ENCODE measurements at regions not wholly inside any gene's neighbourhood (a gene's known extent, or its start where the extent isn't known, plus 50 kb on each side); places are given as distances from the start of the nearest gene placed in this dataset.

GRCh38 chr13:52975969-52976368 is 52.6 kb upstream of the OLFM4 start:
- no peak for DNase-seq (ENCODE audit: low spot score)
- ATAC-seq = no peak

- no peak for DNase-seq (ENCODE audit: low spot score)
- ATAC-seq = no peak
Measured at GRCh38 chr13:52975161-52975560, 53.5 kb upstream of the OLFM4 start.

- DNase-seq (ENCODE audit: low spot score) (no peak), ATAC-seq (no peak)
Measured at GRCh38 chr13:52974711-52975110, 53.9 kb upstream of the OLFM4 start.

GRCh38 chr13:52969373-52969772 is 59.2 kb upstream of the OLFM4 start:
- ATAC-seq (no peak), DNase-seq (ENCODE audit: low spot score) (no peak)

GRCh38 chr13:52968074-52968700 is 60.4 kb upstream of the OLFM4 start:
- peak; percentile 100 for ATAC-seq
- peak; percentile 71 for DNase-seq (ENCODE audit: low spot score)

- no peak for ATAC-seq
- DNase-seq (ENCODE audit: low spot score) = no peak
Measured at GRCh38 chr13:52961987-52962386, 66.6 kb upstream of the OLFM4 start.

- DNase-seq (ENCODE audit: low spot score) (no peak), ATAC-seq (no peak)
Measured at GRCh38 chr13:52961256-52961910, 67.2 kb upstream of the OLFM4 start.

GRCh38 chr13:52955472-52955874 is 73.1 kb upstream of the OLFM4 start:
- ATAC-seq (no peak), DNase-seq (ENCODE audit: low spot score) (no peak)

- DNase-seq (ENCODE audit: low spot score) = no peak
Measured at GRCh38 chr13:52954838-52955237, 73.8 kb upstream of the OLFM4 start.

GRCh38 chr13:52950436-52950956 is 78.1 kb upstream of the OLFM4 start:
- DNase-seq (ENCODE audit: low spot score) (no peak), ATAC-seq (no peak)

More at GRCh38 chr13:52954838-52955237, 73.8 kb upstream of the OLFM4 start:
- ATAC-seq = no peak

- no peak for ATAC-seq
- DNase-seq (ENCODE audit: low spot score) = no peak
Measured at GRCh38 chr13:52949742-52950141, 78.9 kb upstream of the OLFM4 start.

- DNase-seq (ENCODE audit: low spot score) = no peak
- ATAC-seq = no peak
Measured at GRCh38 chr13:52949044-52949443, 79.6 kb upstream of the OLFM4 start.

- DNase-seq (ENCODE audit: low spot score) = no peak
- ATAC-seq = peak; percentile 40
Measured at GRCh38 chr13:52947921-52948373, 80.7 kb upstream of the OLFM4 start.

- peak; percentile 34 for ATAC-seq
- DNase-seq (ENCODE audit: low spot score) = no peak
Measured at GRCh38 chr13:52945348-52945747, 83.3 kb upstream of the OLFM4 start.

- no peak for DNase-seq (ENCODE audit: low spot score)
- no peak for ATAC-seq
Measured at GRCh38 chr13:52944697-52945096, 83.9 kb upstream of the OLFM4 start.

- no peak for ATAC-seq
- DNase-seq (ENCODE audit: low spot score) = no peak
Measured at GRCh38 chr13:52938065-52938464, 89.6 kb upstream of the PCDH8 start.

GRCh38 chr13:52936806-52937205 is 88.4 kb upstream of the PCDH8 start:
- no peak for ATAC-seq
- no peak for DNase-seq (ENCODE audit: low spot score)

GRCh38 chr13:52934258-52934657 is 85.8 kb upstream of the PCDH8 start:
- ATAC-seq (no peak), DNase-seq (ENCODE audit: low spot score) (no peak)

GRCh38 chr13:52933547-52934210 is 85.2 kb upstream of the PCDH8 start:
- no peak for DNase-seq (ENCODE audit: low spot score)
- no peak for ATAC-seq

GRCh38 chr13:52933099-52933498 is 84.7 kb upstream of the PCDH8 start:
- ATAC-seq = no peak
- no peak for DNase-seq (ENCODE audit: low spot score)

GRCh38 chr13:52932649-52933048 is 84.2 kb upstream of the PCDH8 start:
- no peak for DNase-seq (ENCODE audit: low spot score)
- no peak for ATAC-seq

All from left lobe of liver (tissue), 2 donors.